GM13977 (cell line): ENCODE measurements at regions not wholly inside any gene's neighbourhood (a gene's known extent, or its start where the extent isn't known, plus 50 kb on each side); places are given as distances from the start of the nearest gene placed in this dataset.

Experiments
- DNase-seq: peaks from one replicate; pipeline ENCODE4 v3.0.0; 2012; ENCODE audit warnings: low spot score
- in situ Hi-C: fragments of 300-500 bp; cut with MboI; formaldehyde crosslinking; loops from one replicate; pipeline ENCODE4 v1.12.0; 2022; ENCODE audit warnings: low sequenced_read_pairs, low pct_unique_long_range_greater_than_20kb, mixed read lengths, inconsistent platforms; ENCODE audit not compliant: unreplicated experiment
- TF ChIP-seq, protein P1 (sequence below): IDR thresholded peaks from 2 replicates; pipeline ENCODE4 v1.5.1; 2012; ENCODE audit warnings: mild to moderate bottlenecking, control low read depth; ENCODE audit not compliant: insufficient read depth; ENCODE audit errors: extremely low read depth, missing control alignments

DNA sequence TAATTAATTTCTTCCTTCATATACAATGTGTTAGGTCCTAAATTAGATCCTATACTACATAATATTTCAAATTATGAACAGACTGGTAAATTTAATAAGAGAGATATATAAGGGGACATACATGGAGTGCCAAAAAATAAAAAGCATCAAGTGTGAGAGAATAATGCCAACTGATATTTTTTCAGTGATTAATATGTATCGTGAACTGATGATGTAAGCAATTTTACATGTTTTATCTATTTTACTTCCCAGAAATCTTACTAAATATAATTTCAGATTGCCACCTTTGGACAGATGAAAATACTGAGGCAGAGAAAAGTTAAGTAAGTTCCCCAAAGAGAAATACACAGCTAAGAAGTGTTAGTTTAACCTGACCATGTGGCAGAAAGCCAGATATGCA, 870.8 kb downstream of the SLITRK5 start:
- in situ Hi-C loops, result no loop called here
- TF ChIP-seq, protein P1, sequence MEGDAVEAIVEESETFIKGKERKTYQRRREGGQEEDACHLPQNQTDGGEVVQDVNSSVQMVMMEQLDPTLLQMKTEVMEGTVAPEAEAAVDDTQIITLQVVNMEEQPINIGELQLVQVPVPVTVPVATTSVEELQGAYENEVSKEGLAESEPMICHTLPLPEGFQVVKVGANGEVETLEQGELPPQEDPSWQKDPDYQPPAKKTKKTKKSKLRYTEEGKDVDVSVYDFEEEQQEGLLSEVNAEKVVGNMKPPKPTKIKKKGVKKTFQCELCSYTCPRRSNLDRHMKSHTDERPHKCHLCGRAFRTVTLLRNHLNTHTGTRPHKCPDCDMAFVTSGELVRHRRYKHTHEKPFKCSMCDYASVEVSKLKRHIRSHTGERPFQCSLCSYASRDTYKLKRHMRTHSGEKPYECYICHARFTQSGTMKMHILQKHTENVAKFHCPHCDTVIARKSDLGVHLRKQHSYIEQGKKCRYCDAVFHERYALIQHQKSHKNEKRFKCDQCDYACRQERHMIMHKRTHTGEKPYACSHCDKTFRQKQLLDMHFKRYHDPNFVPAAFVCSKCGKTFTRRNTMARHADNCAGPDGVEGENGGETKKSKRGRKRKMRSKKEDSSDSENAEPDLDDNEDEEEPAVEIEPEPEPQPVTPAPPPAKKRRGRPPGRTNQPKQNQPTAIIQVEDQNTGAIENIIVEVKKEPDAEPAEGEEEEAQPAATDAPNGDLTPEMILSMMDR, result no peak
- DNase-seq, result no peak

DNA sequence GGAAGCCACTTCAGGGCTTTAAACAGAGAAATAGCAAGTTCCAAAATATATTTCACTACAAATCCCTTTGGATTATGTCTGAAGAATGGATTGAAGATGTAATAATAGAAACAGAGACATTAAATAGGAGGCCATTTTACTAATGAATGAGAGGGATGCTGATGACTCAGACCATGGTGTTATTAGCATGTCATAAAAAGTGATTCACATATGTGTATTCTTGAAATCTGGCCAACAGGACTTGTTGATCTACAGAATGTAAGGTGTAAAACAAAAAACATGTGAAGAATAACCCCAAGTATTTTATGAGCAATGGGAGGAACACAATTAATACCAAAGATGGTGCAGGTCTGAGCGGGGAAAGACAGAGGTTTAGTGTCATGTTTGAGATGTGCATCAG, 873.7 kb downstream of the SLITRK5 start:
- DNase-seq, result no peak
- in situ Hi-C loops, result no loop called here
- TF ChIP-seq, protein P1, result no peak

DNA sequence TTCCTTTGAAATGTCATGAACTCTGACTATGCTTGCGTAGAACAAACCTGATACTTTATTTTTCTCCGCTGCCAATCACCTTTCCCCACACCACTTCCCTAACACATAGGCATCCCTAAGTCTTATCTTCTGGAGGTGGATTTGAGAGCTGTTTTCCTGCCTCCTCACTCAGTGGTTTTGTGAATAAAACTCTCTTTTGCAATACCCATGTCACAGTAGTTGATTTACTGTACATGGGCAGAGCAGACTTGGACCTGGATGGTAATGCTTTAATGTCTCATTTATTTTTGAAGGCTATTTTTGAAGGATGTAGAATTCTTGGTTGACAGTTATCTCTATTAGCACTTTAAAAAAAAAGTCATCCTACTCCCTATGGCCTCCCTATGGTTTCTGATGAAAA, 881.8 kb downstream of the SLITRK5 start:
- TF ChIP-seq, protein P1, result no peak
- DNase-seq, result no peak
- in situ Hi-C loops, result no loop called here

DNA sequence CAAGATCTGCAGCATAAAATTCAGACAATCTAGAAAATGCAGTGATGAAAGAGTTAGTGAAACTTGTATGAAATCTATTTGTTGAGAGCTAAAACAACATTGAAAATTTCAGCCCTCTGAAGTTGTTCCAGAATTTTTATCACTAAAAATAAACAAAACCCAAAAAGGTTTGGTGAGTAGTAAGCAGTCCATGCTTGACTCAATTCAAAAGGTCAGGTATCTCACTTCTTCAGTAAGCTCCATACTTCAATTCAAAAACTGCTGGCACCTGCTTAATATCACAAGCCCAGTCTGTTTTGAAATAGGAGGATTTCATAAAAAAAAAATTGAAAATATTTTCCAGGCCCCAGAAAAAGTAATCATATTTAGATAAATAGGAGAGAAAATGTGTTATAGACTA, 894.4 kb downstream of the SLITRK5 start:
- in situ Hi-C loops, result no loop called here
- no peak for DNase-seq
- TF ChIP-seq, protein P1, result no peak

DNA sequence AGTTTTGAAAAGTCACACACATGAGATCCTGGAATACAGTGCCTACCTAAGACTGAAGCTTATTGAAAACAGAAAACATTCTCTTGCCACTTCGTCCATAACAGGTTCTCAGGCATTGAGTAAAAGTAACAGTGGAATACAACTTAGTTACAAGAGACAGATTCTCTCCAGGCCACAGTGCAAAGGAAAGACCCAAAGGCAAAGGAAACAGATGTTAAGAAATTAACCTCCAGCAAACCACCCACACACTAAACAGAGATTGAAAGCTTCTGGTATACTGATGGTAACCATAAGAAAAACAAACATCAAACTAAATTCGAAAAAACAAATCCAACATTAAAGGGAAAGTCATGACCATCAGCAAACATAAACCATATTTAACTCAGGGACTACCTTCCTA, 914.7 kb downstream of the SLITRK5 start:
- TF ChIP-seq, protein P1, result no peak
- in situ Hi-C loops, result no loop called here
- DNase-seq, result no peak

DNA sequence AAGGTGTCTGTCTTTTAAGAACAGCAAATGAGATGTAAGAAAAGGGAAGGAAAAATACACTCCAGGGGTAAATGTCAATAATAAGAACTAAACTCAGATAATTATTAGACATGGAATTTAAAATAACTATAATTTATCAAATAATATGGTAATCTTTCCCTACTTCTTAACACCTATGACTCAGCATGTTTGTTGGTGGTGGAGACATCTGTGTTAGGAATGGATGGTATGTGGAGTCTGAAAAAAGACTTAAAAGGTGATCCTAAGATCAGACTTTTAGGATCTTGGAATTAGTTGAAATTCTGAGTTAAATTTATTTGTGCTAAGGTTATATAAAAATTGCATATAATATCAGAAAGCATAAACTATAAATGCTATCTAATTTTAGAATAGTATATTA, 915.1 kb downstream of the SLITRK5 start:
- no peak for DNase-seq
- in situ Hi-C loops, result no loop called here
- TF ChIP-seq, protein P1, result no peak

DNA sequence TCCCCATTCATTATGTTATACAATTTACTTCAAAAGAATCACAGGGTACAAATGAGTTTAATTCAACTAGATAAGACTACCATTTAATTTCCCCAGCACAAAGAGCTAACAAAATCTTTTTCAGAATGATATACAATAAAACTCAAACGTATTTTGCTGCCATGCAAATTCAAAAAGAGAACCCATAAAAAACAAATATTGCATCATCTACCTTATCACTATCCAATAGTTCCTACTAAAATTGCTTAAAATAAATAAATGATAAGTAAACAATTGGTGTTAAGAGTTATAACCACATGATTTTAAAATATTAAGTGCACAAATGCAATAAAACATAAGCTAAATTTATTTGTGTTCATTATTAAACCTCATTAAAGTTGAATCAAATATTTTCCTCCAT, 919.4 kb downstream of the SLITRK5 start:
- no peak for DNase-seq
- TF ChIP-seq, protein P1, result no peak
- in situ Hi-C loops, result no loop called here
